Neuronal stem cell (in vitro differentiated cells): ENCODE measurements at regions not wholly inside any gene's neighbourhood (a gene's known extent, or its start where the extent isn't known, plus 50 kb on each side); places are given as distances from the start of the nearest gene placed in this dataset.

Experiments used
- DNase-seq: peaks from one replicate; pipeline ENCODE4 v3.0.0-alpha.2; 2013; ENCODE audit warnings: low spot score
- H2AFZ ChIP-seq: one replicate; pipeline ENCODE4 v1.6.1; 2013; ENCODE audit warnings: mild to moderate bottlenecking, low read length, inconsistent platforms
- H2AK5ac ChIP-seq: 2 replicates; pipeline ENCODE4 v1.6.1; 2013; ENCODE audit warnings: low read depth, mild to moderate bottlenecking, inconsistent platforms, low read length, moderate library complexity, mixed read lengths
- H2BK120ac ChIP-seq: 2 replicates; pipeline ENCODE4 v1.6.1; 2013; ENCODE audit warnings: low read depth, mild to moderate bottlenecking, inconsistent platforms, low read length, moderate library complexity, mixed read lengths
- H2BK12ac ChIP-seq: one replicate; pipeline ENCODE4 v1.6.1; 2013; ENCODE audit warnings: low read length, inconsistent platforms
- H2BK15ac ChIP-seq: 2 replicates; pipeline ENCODE4 v1.6.1; 2013; ENCODE audit warnings: mild to moderate bottlenecking, low read length, inconsistent platforms, mixed read lengths
- H2BK5ac ChIP-seq: one replicate; pipeline ENCODE4 v1.6.1; 2013; ENCODE audit warnings: inconsistent platforms, mild to moderate bottlenecking, low read length, moderate library complexity
- H3K14ac ChIP-seq: one replicate; pipeline ENCODE4 v1.6.1; 2013; ENCODE audit warnings: low read length, inconsistent platforms
- H3K18ac ChIP-seq: 2 replicates; pipeline ENCODE4 v1.6.1; 2013; ENCODE audit warnings: low read length, inconsistent platforms
- H3K23ac ChIP-seq: 2 replicates; pipeline ENCODE4 v1.6.1; 2013; ENCODE audit warnings: low read depth, mild to moderate bottlenecking, mixed read lengths, low read length, inconsistent platforms; ENCODE audit not compliant: poor library complexity
- H3K27ac ChIP-seq: replicated peaks from 3 replicates; pipeline ENCODE4 v1.5.1; 2013; ENCODE audit warnings: low read length, inconsistent platforms
- H3K27me3 ChIP-seq, 3 experiments: 2 replicates each; pipeline ENCODE4 v1.6.1; 2013; ENCODE audit warnings: low read length in 3 of 3, mild to moderate bottlenecking in 2 of 3, inconsistent platforms in 1 of 3, low read depth in 1 of 3, mixed read lengths in 1 of 3, moderate library complexity in 1 of 3; ENCODE audit not compliant: control insufficient read depth in 3 of 3, insufficient read depth in 3 of 3
- H3K36me3 ChIP-seq, 2 donors: replicated peaks in 1 of 2; 2 replicates each; pipeline ENCODE4 v1.6.1; 2013; ENCODE audit warnings: low read length in 2 of 2; ENCODE audit not compliant: control insufficient read depth in 2 of 2, insufficient read depth in 2 of 2
- H3K4ac ChIP-seq: 2 replicates; pipeline ENCODE4 v1.6.1; 2013; ENCODE audit warnings: inconsistent platforms, mild to moderate bottlenecking, low read length, moderate library complexity
- H3K4me1 ChIP-seq, 2 donors: 1 replicate in 1 of 2; 2 replicates in 1 of 2; pipeline ENCODE4 v1.6.1; 2013; ENCODE audit warnings: low read length in 2 of 2, low read depth in 1 of 2; ENCODE audit not compliant: control insufficient read depth in 2 of 2, insufficient read depth in 1 of 2
- H3K4me2 ChIP-seq: one replicate; pipeline ENCODE4 v1.6.1; 2013; ENCODE audit warnings: mild to moderate bottlenecking, low read length, inconsistent platforms; ENCODE audit not compliant: insufficient read depth, poor library complexity, severe bottlenecking
- H3K4me3 ChIP-seq, 2 donors: 2 replicates each; pipeline ENCODE4 v1.5.1; 2013; ENCODE audit warnings: low read length in 2 of 2, mild to moderate bottlenecking in 2 of 2, inconsistent platforms in 1 of 2, moderate library complexity in 1 of 2
- H3K79me1 ChIP-seq: one replicate; pipeline ENCODE4 v1.6.1; 2013; ENCODE audit warnings: low read depth, mild to moderate bottlenecking, inconsistent platforms, low read length, moderate library complexity
- H3K9ac ChIP-seq: one replicate; pipeline ENCODE4 v1.6.1; 2013; ENCODE audit warnings: mild to moderate bottlenecking, low read depth, low read length, inconsistent platforms; ENCODE audit not compliant: poor library complexity
- H3K9me3 ChIP-seq, 2 donors: replicated peaks in 1 of 2; 2 replicates each; pipeline versions ENCODE3 to v1.6.1; 2013; ENCODE audit warnings: low read length in 2 of 2, mild to moderate bottlenecking in 2 of 2, inconsistent platforms in 1 of 2, low read depth in 1 of 2, mixed read lengths in 1 of 2, moderate library complexity in 1 of 2; ENCODE audit not compliant: control insufficient read depth in 2 of 2, insufficient read depth in 1 of 2
- H4K8ac ChIP-seq: one replicate; pipeline ENCODE4 v1.6.1; 2013; ENCODE audit warnings: low read depth, mild to moderate bottlenecking, inconsistent platforms, low read length, moderate library complexity
- H4K91ac ChIP-seq: one replicate; pipeline ENCODE4 v1.6.1; 2013; ENCODE audit warnings: low read length, low read depth, mild to moderate bottlenecking, inconsistent platforms; ENCODE audit not compliant: poor library complexity
- WGBS, 2 donors: extraction: QIAGEN DNeasy Blood & Tissue Kit; methylation state at CpG; one replicate each; pipeline ENCODE4 v1.1.7; 2013; ENCODE audit warnings: missing lambda C conversion rate in 2 of 2, mixed read lengths in 1 of 2; ENCODE audit not compliant: insufficient read length in 2 of 2, insufficient replicate concordance in 1 of 2; ENCODE audit errors: extremely low coverage in 2 of 2; 5-methylcytosine and 5-hydroxymethylcytosine counted together

DNA sequence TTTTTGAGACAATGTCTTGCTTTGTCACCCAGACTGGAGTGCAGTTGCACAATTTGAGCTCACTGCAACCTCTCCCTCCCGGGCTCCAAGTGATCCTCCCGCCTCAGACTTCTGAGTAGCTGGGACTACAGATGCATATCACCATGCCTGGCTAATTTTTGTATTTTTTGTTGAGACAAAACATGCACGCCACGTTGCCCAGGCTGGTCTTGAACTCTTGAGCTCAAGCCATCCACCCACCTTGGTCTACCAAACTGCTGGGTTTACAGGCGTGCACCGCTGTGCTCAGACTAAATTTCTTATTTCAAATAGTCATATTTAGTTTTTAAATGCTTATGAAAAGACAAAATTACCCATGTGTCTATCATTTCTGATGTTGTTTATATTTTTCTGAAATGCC is 2324.1 kb downstream of the MAT2B start:
- no peaks in the 10 kb centered on the region for H3K9me3 ChIP-seq
- H3K4me1 ChIP-seq = no peaks in the 10 kb centered on the region
- WGBS, 2 donors = no CpG with 5 or more reads among the region's 6 CpGs
- no peak overlapping the region for H2BK15ac ChIP-seq
- H3K4ac ChIP-seq = no peak overlapping the region
- H4K8ac ChIP-seq = no peak overlapping the region
- no peak overlapping the region for H3K18ac ChIP-seq
- no peak overlapping the region for H2BK120ac ChIP-seq
- no peak overlapping the region for H3K14ac ChIP-seq
- no peaks in the 10 kb centered on the region for H3K27me3 ChIP-seq
- no peaks in the 10 kb centered on the region for H3K79me1 ChIP-seq
- DNase-seq = no peak
- H3K9ac ChIP-seq = no peak overlapping the region
- no peak overlapping the region for H2BK12ac ChIP-seq
- no peak overlapping the region for H3K27ac ChIP-seq
- no peak overlapping the region for H2AK5ac ChIP-seq
- no peak overlapping the region for H3K23ac ChIP-seq
- H3K4me2 ChIP-seq = no peak overlapping the region
- H2BK5ac ChIP-seq = no peak overlapping the region
- H2AFZ ChIP-seq = no peak overlapping the region
- H3K36me3 ChIP-seq = no peaks in the 10 kb centered on the region
- no peak overlapping the region for H4K91ac ChIP-seq
- H3K4me3 ChIP-seq = no peak overlapping the region

DNA sequence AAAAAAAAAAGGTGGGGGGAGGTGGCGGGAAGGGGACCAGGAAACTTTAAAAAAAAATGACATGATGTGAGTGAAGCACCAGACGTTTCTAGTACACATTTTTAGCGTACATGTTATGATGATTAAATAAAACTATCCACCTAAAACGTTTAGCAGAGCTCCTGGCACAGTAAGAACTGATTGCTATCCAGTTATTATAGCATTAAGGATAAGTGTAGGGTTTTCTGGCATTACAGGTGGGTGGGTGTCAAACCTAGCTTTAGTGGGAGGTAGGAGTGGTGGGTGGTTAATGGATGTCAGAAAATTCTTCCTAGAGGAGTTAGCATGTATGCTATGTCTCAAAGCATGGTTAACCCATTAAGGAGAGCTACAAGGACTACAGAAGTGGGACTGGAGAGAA is 2329.5 kb downstream of the MAT2B start:
- no peak overlapping the region for H3K23ac ChIP-seq
- no peaks in the 10 kb centered on the region for H3K79me1 ChIP-seq
- DNase-seq = no peak
- no peak overlapping the region for H3K14ac ChIP-seq
- no peaks in the 10 kb centered on the region for H3K27me3 ChIP-seq
- H3K4me2 ChIP-seq = no peak overlapping the region
- no peak overlapping the region for H2AK5ac ChIP-seq
- no peak overlapping the region for H4K8ac ChIP-seq
- no peak overlapping the region for H4K91ac ChIP-seq
- H2AFZ ChIP-seq = no peak overlapping the region
- H3K36me3 ChIP-seq = no peaks in the 10 kb centered on the region
- no peak overlapping the region for H3K4ac ChIP-seq
- H2BK12ac ChIP-seq = no peak overlapping the region
- H2BK120ac ChIP-seq = no peak overlapping the region
- H3K4me3 ChIP-seq = no peak overlapping the region
- no peak overlapping the region for H3K9ac ChIP-seq
- WGBS, 2 donors = no CpG with 5 or more reads among the region's 4 CpGs
- no peak overlapping the region for H2BK15ac ChIP-seq
- H3K9me3 ChIP-seq = no peaks in the 10 kb centered on the region
- no peaks in the 10 kb centered on the region for H3K4me1 ChIP-seq
- H3K27ac ChIP-seq = no peak overlapping the region
- no peak overlapping the region for H3K18ac ChIP-seq
- H2BK5ac ChIP-seq = no peak overlapping the region

GRCh38 chr5:165836046-165836445 is 2330.6 kb downstream of the MAT2B start:
- Histone ChIP-seq H3K79me1 (no peaks in the 10 kb centered on the region), H2BK15ac (no peak overlapping the region), H3K27ac (no peak overlapping the region), H3K4ac (no peak overlapping the region), H2AK5ac (no peak overlapping the region), H3K9me3 (no peaks in the 10 kb centered on the region), H2BK5ac (no peak overlapping the region), H3K4me1 (no peaks in the 10 kb centered on the region), H3K4me2 (no peak overlapping the region), H3K4me3 (no peak overlapping the region), H4K8ac (no peak overlapping the region), H3K27me3 (no peaks in the 10 kb centered on the region), H3K36me3 (no peaks in the 10 kb centered on the region), H3K18ac (no peak overlapping the region), H4K91ac (no peak overlapping the region), H3K9ac (no peak overlapping the region), H2BK120ac (no peak overlapping the region), H2AFZ (no peak overlapping the region), H3K14ac (no peak overlapping the region), H2BK12ac (no peak overlapping the region), H3K23ac (no peak overlapping the region)
- no peak for DNase-seq
- no CpG with 5 or more reads among the region's 1 CpG for WGBS, 2 donors

- no CpG with 5 or more reads among the region's 2 CpGs for WGBS, 2 donors
- no peak overlapping the region for H2BK5ac ChIP-seq
Observed at GRCh38 chr5:165837286-165837685, 2331.9 kb downstream of the MAT2B start.

More at GRCh38 chr5:165837286-165837685, 2331.9 kb downstream of the MAT2B start:
- Histone ChIP-seq H3K27ac (no peak overlapping the region), H3K27me3 (no peaks in the 10 kb centered on the region), H3K23ac (no peak overlapping the region), H2BK12ac (no peak overlapping the region), H3K18ac (no peak overlapping the region), H3K79me1 (no peaks in the 10 kb centered on the region), H4K91ac (no peak overlapping the region), H4K8ac (no peak overlapping the region), H3K14ac (no peak overlapping the region), H3K4me2 (no peak overlapping the region), H3K9ac (no peak overlapping the region), H2AFZ (no peak overlapping the region), H3K4ac (no peak overlapping the region), H3K4me3 (no peak overlapping the region), H2BK15ac (no peak overlapping the region), H3K9me3 (no peaks in the 10 kb centered on the region), H2BK120ac (no peak overlapping the region), H2AK5ac (no peak overlapping the region), H3K36me3 (no peaks in the 10 kb centered on the region), H3K4me1 (no peaks in the 10 kb centered on the region)
- no peak for DNase-seq
